NOMO-1 treated with dmso at 0.1 percent for 144 hours (cell line): ENCODE measurements at regions not wholly inside any gene's neighbourhood (a gene's known extent, or its start where the extent isn't known, plus 50 kb on each side); places are given as distances from the start of the nearest gene placed in this dataset.
A peak's percentile ranks its signal among the peaks of the same experiment; 100 is the strongest.

Experiments
- DNase-seq: peaks from one replicate; lab custom pipeline; 2025; ENCODE audit not compliant: unreplicated experiment; lab: John Stamatoyannopoulos, UW

DNA sequence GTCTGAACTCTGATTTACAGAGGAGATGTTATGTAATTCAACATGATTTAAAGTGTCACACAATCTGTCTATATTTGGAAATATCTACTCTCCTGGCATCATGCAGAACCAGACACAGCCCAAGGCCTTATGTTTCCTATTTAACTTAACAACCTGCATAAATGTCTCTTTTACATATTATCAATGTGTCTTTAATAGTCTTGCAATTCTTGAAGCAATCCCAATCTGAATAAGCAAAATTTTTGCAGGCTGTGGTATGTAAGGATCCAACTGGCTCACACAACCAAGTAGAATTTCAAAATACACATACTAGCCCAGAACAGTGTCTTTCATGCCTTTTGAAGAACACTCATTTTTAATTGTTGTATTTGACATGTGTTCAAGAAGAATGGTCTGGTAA is 443.2 kb downstream of the MAFB start:
- no peak for DNase-seq

DNA sequence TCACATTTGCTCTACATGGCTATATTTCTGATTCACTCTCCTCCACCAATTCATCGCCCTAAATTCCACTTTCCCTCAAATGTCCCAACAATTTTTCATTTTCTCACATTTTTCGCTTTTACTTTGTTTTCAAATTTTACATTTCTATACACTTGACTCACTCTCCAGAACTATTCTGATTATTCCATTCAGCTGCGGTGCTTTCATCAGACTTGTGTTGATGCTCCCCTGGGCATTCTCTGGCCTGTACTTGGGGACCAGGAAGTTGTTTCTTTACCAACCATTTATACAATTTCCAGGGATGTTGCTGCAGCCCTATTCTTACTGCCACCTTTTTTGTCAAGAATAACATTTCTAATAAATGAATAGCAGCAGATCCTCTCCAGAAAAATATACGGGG is 444.8 kb downstream of the MAFB start:
- no peak for DNase-seq

DNA sequence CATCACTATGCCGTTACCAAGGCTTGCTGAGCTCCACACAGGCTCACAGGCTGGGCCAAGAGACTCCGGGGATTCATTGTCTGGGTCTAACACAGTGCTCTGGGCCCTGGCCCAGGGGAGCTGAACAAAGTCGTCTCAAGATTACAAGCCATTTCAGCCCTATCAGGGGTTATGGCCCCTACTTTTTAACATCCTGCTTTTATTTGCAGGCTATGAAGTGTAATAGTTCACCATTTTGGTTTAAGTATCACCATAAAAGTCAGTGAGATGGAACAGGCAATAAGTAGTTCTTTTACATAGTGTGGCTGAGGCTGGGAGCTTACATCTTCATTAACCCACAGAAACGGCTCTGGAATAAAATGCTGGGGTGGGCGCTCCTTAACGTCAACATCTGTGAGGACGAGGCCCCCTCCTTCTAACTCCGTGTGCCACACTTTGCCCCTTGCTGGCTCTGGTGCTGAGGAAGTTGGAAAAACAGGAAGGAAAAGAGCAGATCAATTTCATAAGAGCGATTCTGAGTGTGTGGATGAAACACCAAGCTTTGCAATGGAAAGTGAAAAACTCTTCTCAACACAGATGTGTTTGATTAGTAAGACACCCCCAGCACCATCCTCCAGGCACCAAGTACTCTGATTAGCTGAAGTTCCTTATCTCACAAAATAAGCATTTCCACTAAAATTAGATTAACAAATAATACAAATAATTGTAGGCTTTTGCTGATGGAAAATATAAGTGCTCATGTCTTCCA is 447.3 kb downstream of the MAFB start:
- DNase-seq: peak; percentile 21

- no peak for DNase-seq
Measured at GRCh38 chr20:40238511-40238910, 450.5 kb downstream of the MAFB start.

GRCh38 chr20:40234593-40234992 is 454.4 kb downstream of the MAFB start:
- no peak for DNase-seq

GRCh38 chr20:40233406-40233805 is 455.6 kb downstream of the MAFB start:
- DNase-seq: no peak

GRCh38 chr20:40232756-40233155 is 456.3 kb downstream of the MAFB start:
- no peak for DNase-seq

- DNase-seq: no peak
Measured at GRCh38 chr20:40232273-40232672, 456.8 kb downstream of the MAFB start.

- no peak for DNase-seq
Measured at GRCh38 chr20:40230486-40230885, 458.6 kb downstream of the MAFB start.

GRCh38 chr20:40225596-40225995 is 463.4 kb downstream of the MAFB start:
- no peak for DNase-seq

- DNase-seq: no peak
Measured at GRCh38 chr20:40223810-40224209, 465.2 kb downstream of the MAFB start.

DNA sequence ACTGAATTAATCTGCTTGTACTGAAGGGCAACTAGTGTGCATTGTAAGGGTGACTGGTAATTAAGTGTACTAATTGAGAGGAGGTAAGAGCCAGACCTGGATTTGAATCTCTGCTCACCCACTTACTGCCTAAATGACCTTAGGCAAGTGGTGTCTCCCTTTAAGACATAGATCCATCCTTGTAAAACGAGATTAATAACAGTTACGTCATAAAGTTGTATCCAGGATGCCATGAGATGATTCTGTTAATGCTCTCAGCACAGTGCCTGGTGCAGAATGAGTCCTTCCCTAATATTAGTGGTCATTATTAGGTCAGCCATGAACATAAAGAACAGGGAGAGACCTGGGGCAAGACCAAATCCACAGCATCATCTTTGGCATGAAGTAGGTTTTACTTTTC is 470.1 kb downstream of the MAFB start:
- DNase-seq: no peak

- no peak for DNase-seq
Measured at GRCh38 chr20:40218316-40218969, 470.6 kb downstream of the MAFB start.

DNA sequence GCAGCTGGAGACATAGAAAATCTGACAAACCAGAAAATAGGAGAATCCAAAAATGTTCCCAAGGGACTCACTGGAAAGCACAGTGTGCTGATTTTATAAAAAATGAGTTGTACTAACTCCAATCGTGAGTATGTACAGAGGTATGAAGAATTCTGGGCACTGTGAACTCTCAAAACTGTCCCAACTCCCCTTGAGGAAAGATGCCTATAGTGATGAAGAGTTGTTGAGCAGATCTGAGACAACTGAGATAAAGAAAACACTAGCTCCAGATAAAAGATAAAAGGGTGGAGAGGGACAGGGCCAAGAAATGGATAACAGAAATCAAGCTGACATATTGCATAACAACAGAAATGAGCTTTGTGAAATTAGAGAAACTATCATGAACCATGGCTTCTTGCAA is 481.4 kb downstream of the MAFB start:
- DNase-seq: no peak

- DNase-seq: no peak
Measured at GRCh38 chr20:40205971-40206370, 483.1 kb downstream of the MAFB start.

DNA sequence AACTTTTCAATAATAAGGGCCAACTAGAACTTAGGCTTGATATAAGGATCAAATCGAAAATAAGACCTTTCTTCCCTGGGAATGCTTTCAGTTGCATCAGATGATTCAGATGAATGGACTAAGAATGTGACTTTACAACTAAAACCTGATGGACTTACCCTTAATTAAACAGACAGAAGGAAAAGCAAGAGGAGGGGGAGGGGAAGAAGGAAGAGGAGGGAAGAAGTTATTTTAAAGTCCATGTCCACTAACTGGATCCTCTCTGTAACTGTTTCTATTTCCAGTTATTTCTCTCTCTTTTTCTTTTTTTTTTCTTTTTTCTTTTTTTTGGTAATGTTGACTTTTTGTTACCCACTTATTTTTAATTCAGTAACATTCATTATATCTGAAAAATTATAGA is 486.0 kb downstream of the MAFB start:
- DNase-seq: no peak

DNA sequence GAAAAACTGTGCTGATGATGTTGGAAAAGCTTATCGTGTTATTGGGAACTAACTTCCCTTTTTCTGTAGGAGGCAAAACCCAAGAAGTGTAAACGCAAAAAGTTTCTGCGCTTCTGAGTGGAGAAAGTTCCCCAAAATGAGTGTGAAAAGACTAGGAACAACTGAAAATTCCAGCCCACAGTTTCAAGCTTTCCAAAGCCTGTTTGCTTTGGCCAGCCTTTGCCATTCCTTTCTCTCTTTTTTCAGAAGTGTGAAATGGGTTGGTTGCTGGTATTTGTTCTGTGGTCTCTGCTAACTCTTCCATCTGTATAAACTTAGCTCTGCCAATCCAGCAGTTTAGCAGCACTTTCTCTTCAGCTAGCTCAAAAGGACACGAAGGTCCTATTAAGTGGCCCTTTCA is 491.3 kb downstream of the MAFB start:
- no peak for DNase-seq

- no peak for DNase-seq
Measured at GRCh38 chr20:40196846-40197436, 492.1 kb downstream of the MAFB start.

GRCh38 chr20:40195742-40196141 is 493.3 kb downstream of the MAFB start:
- no peak for DNase-seq

- DNase-seq: peak; percentile 29
Measured at GRCh38 chr20:40192529-40192928, 496.5 kb downstream of the MAFB start.

DNA sequence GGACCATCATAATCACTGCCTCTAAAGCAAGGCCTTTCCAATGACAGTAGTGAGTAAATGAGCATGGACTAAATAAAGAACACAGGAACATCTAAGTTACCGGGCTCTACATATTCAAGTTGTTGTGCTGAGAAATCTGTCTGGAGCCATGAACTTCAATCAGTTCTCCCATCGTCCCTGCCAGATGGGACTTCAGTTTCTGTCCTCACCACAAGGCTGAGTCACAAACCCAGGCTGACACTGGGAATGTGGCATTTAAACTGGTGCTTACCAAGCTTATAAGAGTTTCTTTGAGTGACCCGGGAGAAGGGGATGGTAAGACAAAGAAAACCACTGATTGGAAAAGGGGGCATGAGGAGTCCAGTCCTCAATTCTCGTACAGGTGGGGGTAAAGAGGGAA is 497.0 kb downstream of the MAFB start:
- no peak for DNase-seq

- DNase-seq: no peak
Measured at GRCh38 chr20:40191573-40191972, 497.5 kb downstream of the MAFB start.
